Parathyroid adenoma (tissue), 2 donors: ENCODE measurements at regions not wholly inside any gene's neighbourhood (a gene's known extent, or its start where the extent isn't known, plus 50 kb on each side); places are given as distances from the start of the nearest gene placed in this dataset.

Experiments
- H2AFZ ChIP-seq: fragments of 300-600 bp; sonication (generic); one replicate; pipeline ENCODE4 v1.7.0; 2017; ENCODE audit warnings: antibody characterized with exemption, mild to moderate bottlenecking
- H3K27ac ChIP-seq: fragments of 300-600 bp; sonication (generic); one replicate; pipeline ENCODE4 v1.7.0; 2017
- H3K27me3 ChIP-seq: fragments of 300-600 bp; sonication (generic); one replicate; pipeline ENCODE4 v1.7.0; 2017; ENCODE audit warnings: low read length; ENCODE audit not compliant: control insufficient read depth, insufficient read depth
- H3K36me3 ChIP-seq: fragments of 300-600 bp; sonication (generic); one replicate; pipeline ENCODE4 v1.7.0; 2017; ENCODE audit warnings: low read length; ENCODE audit not compliant: control insufficient read depth, insufficient read depth
- H3K4me1 ChIP-seq: fragments of 300-600 bp; sonication (generic); one replicate; pipeline ENCODE4 v1.7.0; 2017; ENCODE audit warnings: control low read depth
- H3K4me2 ChIP-seq: fragments of 300-600 bp; sonication (generic); one replicate; pipeline ENCODE4 v1.7.0; 2017; ENCODE audit warnings: low read length
- H3K4me3 ChIP-seq: fragments of 300-600 bp; sonication (generic); one replicate; pipeline ENCODE4 v1.7.0; 2017; ENCODE audit warnings: low read depth, low read length
- H3K79me2 ChIP-seq: fragments of 300-600 bp; sonication (generic); one replicate; pipeline ENCODE4 v1.7.0; 2017; ENCODE audit warnings: control low read depth
- H3K9ac ChIP-seq: fragments of 300-600 bp; sonication (generic); one replicate; pipeline ENCODE4 v1.7.0; 2017; ENCODE audit warnings: mild to moderate bottlenecking
- H3K9me3 ChIP-seq: fragments of 300-600 bp; sonication (generic); one replicate; pipeline ENCODE4 v1.7.0; 2017; ENCODE audit warnings: low read length; ENCODE audit not compliant: control insufficient read depth
- TF ChIP-seq, protein P1 (sequence below): fragments of 300-600 bp; sonication (generic); IDR thresholded peaks from one replicate; pipeline ENCODE4 v1.7.0; 2017; ENCODE audit warnings: antibody characterized with exemption, mild to moderate bottlenecking
- donor health status: primary hyperparathyroidism.

DNA sequence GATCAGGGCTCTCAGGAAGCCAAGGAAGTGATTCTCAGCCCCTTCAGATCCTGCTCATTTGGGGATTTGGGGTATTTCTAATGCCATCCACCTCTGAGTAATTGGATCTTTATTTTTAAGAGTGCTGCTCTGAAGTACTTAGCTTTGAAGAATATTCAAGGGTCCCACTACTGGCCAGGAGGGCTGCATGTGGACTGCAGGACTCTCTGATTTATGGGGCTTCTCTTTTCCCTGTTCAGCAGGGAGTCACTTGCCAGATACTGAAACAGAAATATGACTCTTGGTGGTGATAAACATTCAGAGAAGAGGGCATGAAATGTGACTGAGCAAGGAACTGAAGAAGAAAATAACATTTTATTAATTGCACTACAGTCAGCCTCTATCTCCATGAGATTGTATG lies 138.5 kb downstream of the MTX2 start:
- Histone ChIP-seq H3K9ac (no peak overlapping the region), H3K4me2 (no peak overlapping the region), H3K27ac (no peak overlapping the region), H3K36me3 (no peaks in the 10 kb centered on the region), H2AFZ (no peak overlapping the region), H3K4me3 (no peak overlapping the region), H3K79me2 (no peaks in the 10 kb centered on the region), H3K4me1 (no peaks in the 10 kb centered on the region), H3K9me3 (no peaks in the 10 kb centered on the region), H3K27me3 (no peaks in the 10 kb centered on the region)
- TF ChIP-seq, protein P1, sequence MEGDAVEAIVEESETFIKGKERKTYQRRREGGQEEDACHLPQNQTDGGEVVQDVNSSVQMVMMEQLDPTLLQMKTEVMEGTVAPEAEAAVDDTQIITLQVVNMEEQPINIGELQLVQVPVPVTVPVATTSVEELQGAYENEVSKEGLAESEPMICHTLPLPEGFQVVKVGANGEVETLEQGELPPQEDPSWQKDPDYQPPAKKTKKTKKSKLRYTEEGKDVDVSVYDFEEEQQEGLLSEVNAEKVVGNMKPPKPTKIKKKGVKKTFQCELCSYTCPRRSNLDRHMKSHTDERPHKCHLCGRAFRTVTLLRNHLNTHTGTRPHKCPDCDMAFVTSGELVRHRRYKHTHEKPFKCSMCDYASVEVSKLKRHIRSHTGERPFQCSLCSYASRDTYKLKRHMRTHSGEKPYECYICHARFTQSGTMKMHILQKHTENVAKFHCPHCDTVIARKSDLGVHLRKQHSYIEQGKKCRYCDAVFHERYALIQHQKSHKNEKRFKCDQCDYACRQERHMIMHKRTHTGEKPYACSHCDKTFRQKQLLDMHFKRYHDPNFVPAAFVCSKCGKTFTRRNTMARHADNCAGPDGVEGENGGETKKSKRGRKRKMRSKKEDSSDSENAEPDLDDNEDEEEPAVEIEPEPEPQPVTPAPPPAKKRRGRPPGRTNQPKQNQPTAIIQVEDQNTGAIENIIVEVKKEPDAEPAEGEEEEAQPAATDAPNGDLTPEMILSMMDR = no peak

GRCh38 chr2:176409671-176410070 lies 140.4 kb downstream of the MTX2 start:
- Histone ChIP-seq H3K4me3 (no peak overlapping the region), H3K36me3 (no peaks in the 10 kb centered on the region), H2AFZ (no peak overlapping the region), H3K4me2 (no peak overlapping the region), H3K79me2 (no peaks in the 10 kb centered on the region), H3K27ac (no peak overlapping the region), H3K4me1 (no peaks in the 10 kb centered on the region), H3K27me3 (no peaks in the 10 kb centered on the region), H3K9ac (no peak overlapping the region), H3K9me3 (no peaks in the 10 kb centered on the region)
- TF ChIP-seq, protein P1 = no peak

GRCh38 chr2:176412136-176412535 lies 142.9 kb downstream of the MTX2 start:
- Histone ChIP-seq H3K9ac (no peak overlapping the region), H3K27ac (no peak overlapping the region), H3K27me3 (no peaks in the 10 kb centered on the region), H3K4me3 (no peak overlapping the region), H3K4me1 (no peaks in the 10 kb centered on the region), H2AFZ (no peak overlapping the region), H3K36me3 (no peaks in the 10 kb centered on the region), H3K9me3 (no peaks in the 10 kb centered on the region), H3K79me2 (no peaks in the 10 kb centered on the region), H3K4me2 (no peak overlapping the region)
- TF ChIP-seq, protein P1 = no peak

GRCh38 chr2:176413786-176414185 lies 144.5 kb downstream of the MTX2 start:
- H3K9me3 ChIP-seq = no peaks in the 10 kb centered on the region
- H3K36me3 ChIP-seq = no peaks in the 10 kb centered on the region
- TF ChIP-seq, protein P1 = no peak
- H3K4me2 ChIP-seq = no peak overlapping the region
- H3K4me3 ChIP-seq = no peak overlapping the region
- no peak overlapping the region for H3K9ac ChIP-seq
- no peak overlapping the region for H2AFZ ChIP-seq
- H3K27ac ChIP-seq = no peak overlapping the region
- no peaks in the 10 kb centered on the region for H3K4me1 ChIP-seq
- no peaks in the 10 kb centered on the region for H3K79me2 ChIP-seq
- H3K27me3 ChIP-seq = no peaks in the 10 kb centered on the region

GRCh38 chr2:176414641-176415040 lies 145.4 kb downstream of the MTX2 start:
- TF ChIP-seq, protein P1 = no peak
- no peak overlapping the region for H3K27ac ChIP-seq
- no peaks in the 10 kb centered on the region for H3K36me3 ChIP-seq

More at GRCh38 chr2:176414641-176415040, 145.4 kb downstream of the MTX2 start:
- Histone ChIP-seq H3K27me3 (no peaks in the 10 kb centered on the region), H3K9ac (no peak overlapping the region), H3K9me3 (no peaks in the 10 kb centered on the region), H3K4me3 (no peak overlapping the region), H3K79me2 (no peaks in the 10 kb centered on the region), H2AFZ (no peak overlapping the region), H3K4me1 (no peaks in the 10 kb centered on the region), H3K4me2 (no peak overlapping the region)
